ENCODE measurements at regions not wholly inside any gene's neighbourhood (a gene's known extent, or its start where the extent isn't known, plus 50 kb on each side); places are given as distances from the start of the nearest gene placed in this dataset.

GRCh38 chr2:64204703-64205102, 60.5 kb upstream of the PELI1 start:
- no peak for TF ChIP-seq POLR2A (IDR thresholded peaks at IDR 0.05)
- TF ChIP-seq, protein P1, sequence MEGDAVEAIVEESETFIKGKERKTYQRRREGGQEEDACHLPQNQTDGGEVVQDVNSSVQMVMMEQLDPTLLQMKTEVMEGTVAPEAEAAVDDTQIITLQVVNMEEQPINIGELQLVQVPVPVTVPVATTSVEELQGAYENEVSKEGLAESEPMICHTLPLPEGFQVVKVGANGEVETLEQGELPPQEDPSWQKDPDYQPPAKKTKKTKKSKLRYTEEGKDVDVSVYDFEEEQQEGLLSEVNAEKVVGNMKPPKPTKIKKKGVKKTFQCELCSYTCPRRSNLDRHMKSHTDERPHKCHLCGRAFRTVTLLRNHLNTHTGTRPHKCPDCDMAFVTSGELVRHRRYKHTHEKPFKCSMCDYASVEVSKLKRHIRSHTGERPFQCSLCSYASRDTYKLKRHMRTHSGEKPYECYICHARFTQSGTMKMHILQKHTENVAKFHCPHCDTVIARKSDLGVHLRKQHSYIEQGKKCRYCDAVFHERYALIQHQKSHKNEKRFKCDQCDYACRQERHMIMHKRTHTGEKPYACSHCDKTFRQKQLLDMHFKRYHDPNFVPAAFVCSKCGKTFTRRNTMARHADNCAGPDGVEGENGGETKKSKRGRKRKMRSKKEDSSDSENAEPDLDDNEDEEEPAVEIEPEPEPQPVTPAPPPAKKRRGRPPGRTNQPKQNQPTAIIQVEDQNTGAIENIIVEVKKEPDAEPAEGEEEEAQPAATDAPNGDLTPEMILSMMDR (IDR thresholded peaks at IDR 0.05): no peak
